Ecto neural progenitor cell (in vitro differentiated cells): ENCODE measurements at regions not wholly inside any gene's neighbourhood (a gene's known extent, or its start where the extent isn't known, plus 50 kb on each side); places are given as distances from the start of the nearest gene placed in this dataset.

Source experiments
- DNase-seq: peaks from one replicate; pipeline ENCODE4 v3.0.0-alpha.2; 2018; ENCODE audit warnings: low spot score

GRCh38 chr11:76298255-76298654 is 82.7 kb downstream of the THAP12 start:
- DNase-seq, result no peak

- DNase-seq, result no peak
Observed at GRCh38 chr11:76296731-76297542, 84.0 kb downstream of the THAP12 start.

GRCh38 chr11:76293189-76293631 is 86.9 kb upstream of the WNT11 start:
- no peak for DNase-seq

- DNase-seq, result no peak
Observed at GRCh38 chr11:76292583-76293188, 86.4 kb upstream of the WNT11 start.

- DNase-seq, result no peak
Observed at GRCh38 chr11:76291576-76292526, 85.5 kb upstream of the WNT11 start.

- no peak for DNase-seq
Observed at GRCh38 chr11:76288166-76288980, 82.1 kb upstream of the WNT11 start.

GRCh38 chr11:76287227-76287626 is 80.9 kb upstream of the WNT11 start:
- no peak for DNase-seq

- no peak for DNase-seq
Observed at GRCh38 chr11:76285397-76286104, 79.2 kb upstream of the WNT11 start.

GRCh38 chr11:76284161-76284560 is 77.9 kb upstream of the WNT11 start:
- DNase-seq, result no peak

GRCh38 chr11:76282811-76283595 is 76.7 kb upstream of the WNT11 start:
- DNase-seq, result no peak

GRCh38 chr11:76282172-76282571 is 75.9 kb upstream of the WNT11 start:
- DNase-seq, result no peak

- DNase-seq, result no peak
Observed at GRCh38 chr11:76281558-76281906, 75.2 kb upstream of the WNT11 start.

- DNase-seq, result no peak
Observed at GRCh38 chr11:76280882-76281557, 74.7 kb upstream of the WNT11 start.

- DNase-seq, result no peak
Observed at GRCh38 chr11:76280151-76280881, 74.0 kb upstream of the WNT11 start.

- no peak for DNase-seq
Observed at GRCh38 chr11:76279646-76280045, 73.3 kb upstream of the WNT11 start.

- no peak for DNase-seq
Observed at GRCh38 chr11:76279038-76279437, 72.7 kb upstream of the WNT11 start.

- DNase-seq, result no peak
Observed at GRCh38 chr11:76278526-76278925, 72.2 kb upstream of the WNT11 start.

- DNase-seq, result no peak
Observed at GRCh38 chr11:76277298-76278175, 71.2 kb upstream of the WNT11 start.
